ENCODE measurements at regions not wholly inside any gene's neighbourhood (a gene's known extent, or its start where the extent isn't known, plus 50 kb on each side); places are given as distances from the start of the nearest gene placed in this dataset.

GRCh38 chrX:120768254-120768653, 107.4 kb downstream of the CT47B1 start:
- TF ChIP-seq CTCF (IDR thresholded peaks at IDR 0.05) (no peak), POLR2A (IDR thresholded peaks at IDR 0.05) (no peak)
